Thyroid gland (tissue), 4 donors: ENCODE measurements at regions not wholly inside any gene's neighbourhood (a gene's known extent, or its start where the extent isn't known, plus 50 kb on each side); places are given as distances from the start of the nearest gene placed in this dataset.

Experiments
- POLR2A ChIP-seq, 2 donors: fragments of 450-650 bp; IDR thresholded peaks; one replicate each; pipeline ENCODE4 v1.6.1; 2017; ENCODE audit warnings: antibody characterized with exemption in 2 of 2, mild to moderate bottlenecking in 2 of 2, moderate library complexity in 1 of 2
- TF ChIP-seq, protein P1 (sequence below), 6 experiments: fragments of 200-600 bp in 3 of 6; fragments of 450-650 bp in 3 of 6; sonication (generic) in 3 of 6; IDR thresholded peaks; one replicate each; pipeline ENCODE4 v1.5.1; 2016 to 2019; ENCODE audit warnings: antibody characterized with exemption in 6 of 6, mild to moderate bottlenecking in 2 of 6, inconsistent platforms in 1 of 6, moderate library complexity in 1 of 6

DNA sequence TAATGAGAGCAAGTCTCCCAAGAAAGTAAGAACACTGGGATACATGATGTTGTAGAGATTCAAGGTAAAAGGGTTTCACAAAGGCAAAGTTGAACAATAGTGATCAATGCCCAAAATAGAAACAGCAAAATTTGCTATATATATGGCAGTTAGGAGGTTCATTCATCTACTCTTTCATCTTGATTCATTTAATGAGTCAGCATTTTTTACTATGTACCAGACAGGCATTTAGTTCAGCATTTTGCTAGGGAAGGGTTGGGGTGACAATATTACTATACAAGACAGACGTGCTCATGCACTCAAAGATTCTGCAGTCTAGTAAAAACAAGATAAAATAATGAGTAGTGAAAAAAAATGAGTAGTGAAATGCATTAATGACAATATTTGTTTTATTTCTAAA, 264.9 kb upstream of the LMO3 start:
- TF ChIP-seq, protein P1, sequence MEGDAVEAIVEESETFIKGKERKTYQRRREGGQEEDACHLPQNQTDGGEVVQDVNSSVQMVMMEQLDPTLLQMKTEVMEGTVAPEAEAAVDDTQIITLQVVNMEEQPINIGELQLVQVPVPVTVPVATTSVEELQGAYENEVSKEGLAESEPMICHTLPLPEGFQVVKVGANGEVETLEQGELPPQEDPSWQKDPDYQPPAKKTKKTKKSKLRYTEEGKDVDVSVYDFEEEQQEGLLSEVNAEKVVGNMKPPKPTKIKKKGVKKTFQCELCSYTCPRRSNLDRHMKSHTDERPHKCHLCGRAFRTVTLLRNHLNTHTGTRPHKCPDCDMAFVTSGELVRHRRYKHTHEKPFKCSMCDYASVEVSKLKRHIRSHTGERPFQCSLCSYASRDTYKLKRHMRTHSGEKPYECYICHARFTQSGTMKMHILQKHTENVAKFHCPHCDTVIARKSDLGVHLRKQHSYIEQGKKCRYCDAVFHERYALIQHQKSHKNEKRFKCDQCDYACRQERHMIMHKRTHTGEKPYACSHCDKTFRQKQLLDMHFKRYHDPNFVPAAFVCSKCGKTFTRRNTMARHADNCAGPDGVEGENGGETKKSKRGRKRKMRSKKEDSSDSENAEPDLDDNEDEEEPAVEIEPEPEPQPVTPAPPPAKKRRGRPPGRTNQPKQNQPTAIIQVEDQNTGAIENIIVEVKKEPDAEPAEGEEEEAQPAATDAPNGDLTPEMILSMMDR (IDR thresholded peaks at IDR 0.05), result no peak
- TF ChIP-seq POLR2A (IDR thresholded peaks at IDR 0.05), result no peak
